Panc1 (cell line): ENCODE measurements at regions not wholly inside any gene's neighbourhood (a gene's known extent, or its start where the extent isn't known, plus 50 kb on each side); places are given as distances from the start of the nearest gene placed in this dataset.

Experiments
- CTCF ChIP-seq: fragments of 450-650 bp; IDR thresholded peaks from 2 replicates; pipeline ENCODE4 v1.5.1; 2017; ENCODE audit warnings: mild to moderate bottlenecking
- POLR2AphosphoS5 ChIP-seq: IDR thresholded peaks from 2 replicates; pipeline ENCODE4 v1.6.1; 2012; ENCODE audit warnings: mild to moderate bottlenecking, low read depth, low read length, moderate library complexity
- TCF7L2 ChIP-seq: IDR thresholded peaks from 2 replicates; pipeline ENCODE4 v1.6.1; 2011; ENCODE audit warnings: mild to moderate bottlenecking, low read depth, low read length, inconsistent platforms

DNA sequence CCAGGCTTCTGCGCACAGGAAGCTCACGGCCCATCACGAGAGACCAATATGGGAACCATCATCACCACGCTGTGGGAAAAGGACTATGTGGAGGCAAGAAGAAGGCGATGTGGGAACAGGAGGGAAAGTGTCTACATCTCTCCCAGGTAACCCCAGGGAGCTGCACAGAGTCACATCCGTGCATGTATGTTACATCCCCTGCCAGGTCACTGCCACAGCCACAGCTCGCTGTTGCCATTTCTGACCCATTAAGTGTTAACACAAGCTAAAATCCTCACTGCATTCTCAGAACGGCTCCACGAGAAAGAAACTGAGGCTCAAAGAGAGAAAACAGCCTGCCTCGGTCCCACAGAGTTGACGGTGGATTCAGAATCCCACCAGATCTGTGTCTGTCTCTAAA, 319.1 kb downstream of the FOXL1 start:
- TF ChIP-seq CTCF (no peak), POLR2AphosphoS5 (no peak), TCF7L2 (no peak)
